ENCODE measurements at regions not wholly inside any gene's neighbourhood (a gene's known extent, or its start where the extent isn't known, plus 50 kb on each side); places are given as distances from the start of the nearest gene placed in this dataset.
"Not testable (repeated sequence)": the region's sequence is repeated elsewhere in the genome, so short reads cannot be mapped to it uniquely, and the experiment has no call there.

- no peak for DNase-seq
These were observed 139.6 kb downstream of the LARP7 start for GRCh38 chr4:112776535-112776934.

DNA sequence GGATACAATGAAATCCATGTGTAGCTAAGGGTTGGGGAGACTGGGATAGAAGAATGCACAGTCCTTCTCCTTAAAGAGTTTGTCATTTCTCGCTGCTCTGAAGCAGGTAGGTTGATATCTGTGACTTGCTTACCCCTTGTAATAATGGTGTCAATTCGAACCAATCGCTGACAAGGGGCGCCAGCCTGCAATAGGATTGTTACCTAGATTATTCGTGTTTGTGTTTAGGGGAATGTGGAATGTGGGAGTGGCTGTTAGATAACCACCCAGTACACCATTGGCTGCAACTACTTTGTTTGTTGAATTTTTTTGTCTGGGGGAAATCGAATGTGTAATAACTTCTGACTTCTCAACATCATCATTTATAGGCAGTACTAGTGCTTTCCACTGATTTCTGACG lies 141.6 kb downstream of the LARP7 start:
- DNase-seq, result no peak

- DNase-seq, result no peak
These were observed 156.1 kb downstream of the LARP7 start for GRCh38 chr4:112793033-112793432.

DNA sequence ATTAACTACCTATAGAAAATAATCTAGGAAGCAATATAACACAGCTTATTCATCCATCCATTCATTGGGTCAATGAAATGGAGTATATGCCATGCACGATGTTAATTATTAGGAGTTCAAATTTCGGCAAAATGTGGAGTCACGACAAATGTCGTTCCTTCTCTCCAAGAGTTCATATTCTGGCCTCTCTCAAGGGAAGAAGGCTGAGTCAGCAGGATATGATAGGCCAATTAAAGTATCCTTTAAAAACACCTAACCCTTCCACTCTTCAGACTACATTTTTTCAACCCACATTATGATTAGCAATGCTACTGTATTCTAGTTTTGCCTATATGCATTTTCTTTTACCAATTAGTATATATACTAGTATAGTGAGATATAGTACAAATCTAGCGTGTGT lies 163.1 kb downstream of the LARP7 start:
- DNase-seq, result no peak

DNA sequence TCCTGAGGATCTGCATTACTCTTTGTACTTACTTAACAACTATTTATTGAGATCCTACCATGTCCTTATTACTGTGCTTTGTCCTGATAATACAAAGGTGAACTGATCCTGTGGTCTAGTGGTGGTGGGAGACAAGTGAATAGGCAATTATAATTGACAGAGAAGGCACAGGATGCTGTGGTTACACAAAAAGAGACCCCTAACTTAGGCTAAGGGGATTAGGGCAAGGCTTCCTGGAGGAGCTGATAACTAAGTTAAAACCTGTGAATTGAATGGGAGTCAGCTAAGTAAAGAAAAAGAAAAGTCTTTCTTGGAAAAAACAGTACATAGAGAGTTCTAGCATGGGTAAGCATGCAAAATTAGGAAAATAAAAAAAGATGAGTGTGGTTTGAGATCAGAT lies 164.4 kb downstream of the LARP7 start:
- DNase-seq, result no peak

- peak; percentile 2 for DNase-seq
These were observed 165.8 kb downstream of the LARP7 start for GRCh38 chr4:112802780-112803179.

GRCh38 chr4:112807083-112807482 lies 170.1 kb downstream of the LARP7 start:
- no peak for DNase-seq

DNA sequence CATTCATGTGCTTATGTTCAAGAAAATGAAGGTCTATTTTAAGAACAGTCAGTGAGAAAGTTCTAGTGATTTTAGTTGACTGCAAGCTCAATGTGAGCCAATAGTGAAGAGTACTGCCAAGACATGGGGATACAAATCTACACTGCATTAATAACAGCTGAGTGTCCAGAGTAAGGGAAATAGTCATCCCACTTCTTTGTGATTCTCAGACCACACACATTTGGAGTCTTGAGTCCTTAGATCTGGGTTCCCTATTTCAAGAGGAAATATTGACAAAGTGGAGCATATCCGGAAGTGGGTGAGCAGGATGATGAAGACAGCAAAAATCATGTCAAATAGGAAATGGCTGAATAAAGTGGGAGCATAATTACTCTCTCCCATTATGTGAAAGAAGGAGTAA lies 171.1 kb downstream of the LARP7 start:
- peak; percentile 1 for DNase-seq

DNA sequence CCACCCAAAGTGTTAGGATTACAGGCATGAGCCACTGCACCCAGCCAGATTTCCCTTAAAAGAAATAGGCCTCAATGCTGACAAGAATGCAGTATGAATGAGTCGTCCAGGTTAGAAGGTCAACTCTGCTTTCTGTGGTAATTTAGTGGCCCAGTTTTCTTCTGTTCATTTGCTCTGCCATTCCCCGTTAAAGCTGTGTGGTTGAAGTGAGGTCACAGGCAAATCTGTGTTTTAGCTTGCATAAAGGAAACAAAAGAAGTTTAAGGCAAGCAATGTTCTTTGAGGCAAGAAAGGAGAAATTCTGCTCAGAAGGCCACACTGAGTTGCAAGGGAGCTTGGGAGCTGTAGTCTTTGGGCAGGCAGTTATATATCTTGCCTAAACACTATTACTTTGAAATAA lies 176.8 kb downstream of the LARP7 start:
- DNase-seq, result peak; percentile 1

GRCh38 chr4:112817933-112818593 lies 181.1 kb downstream of the LARP7 start:
- peak; percentile 86 for DNase-seq

DNA sequence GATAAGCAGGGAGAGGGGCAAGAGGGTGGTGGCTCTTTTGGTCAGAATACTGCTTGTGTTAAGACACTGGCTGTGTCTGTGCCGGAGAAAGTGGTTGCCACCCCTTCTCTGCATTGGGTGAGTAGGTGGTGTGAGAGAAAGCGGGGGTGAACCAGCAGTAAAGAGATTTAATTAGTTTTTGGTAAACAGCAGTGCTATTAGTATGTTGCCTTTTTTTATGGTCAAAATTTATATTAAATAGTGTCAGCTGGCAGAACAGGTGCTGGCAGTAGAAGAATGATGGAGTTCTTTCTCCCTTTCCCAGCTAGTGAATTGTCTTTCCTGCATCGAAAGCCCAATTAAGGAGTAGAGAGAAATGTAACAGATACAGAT lies 181.6 kb downstream of the LARP7 start:
- peak; percentile 68 for DNase-seq

- peak; percentile 64 for DNase-seq
These were observed 182.8 kb downstream of the LARP7 start for GRCh38 chr4:112819729-112820128.

DNA sequence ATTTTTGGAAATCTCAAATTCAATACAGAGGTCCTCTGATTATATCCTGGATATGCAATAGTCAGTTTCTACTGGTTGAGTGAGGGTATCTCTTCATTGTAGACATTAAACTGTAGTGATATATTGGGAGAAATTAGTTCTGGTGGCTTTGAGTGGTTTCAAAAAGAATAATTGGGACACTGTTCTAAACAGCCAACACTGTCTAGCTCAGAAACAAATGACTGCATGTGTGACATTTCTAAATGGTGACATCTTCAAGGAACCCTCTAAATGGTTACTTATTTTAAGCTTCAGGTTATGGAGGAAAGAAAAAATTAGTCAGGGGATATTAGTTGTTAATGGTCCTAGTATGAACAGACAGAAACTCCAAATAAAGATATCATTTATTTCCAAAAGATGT lies 186.2 kb downstream of the LARP7 start:
- no peak for DNase-seq

- peak; percentile 73 for DNase-seq
These were observed 186.7 kb downstream of the LARP7 start for GRCh38 chr4:112823606-112824005.

DNA sequence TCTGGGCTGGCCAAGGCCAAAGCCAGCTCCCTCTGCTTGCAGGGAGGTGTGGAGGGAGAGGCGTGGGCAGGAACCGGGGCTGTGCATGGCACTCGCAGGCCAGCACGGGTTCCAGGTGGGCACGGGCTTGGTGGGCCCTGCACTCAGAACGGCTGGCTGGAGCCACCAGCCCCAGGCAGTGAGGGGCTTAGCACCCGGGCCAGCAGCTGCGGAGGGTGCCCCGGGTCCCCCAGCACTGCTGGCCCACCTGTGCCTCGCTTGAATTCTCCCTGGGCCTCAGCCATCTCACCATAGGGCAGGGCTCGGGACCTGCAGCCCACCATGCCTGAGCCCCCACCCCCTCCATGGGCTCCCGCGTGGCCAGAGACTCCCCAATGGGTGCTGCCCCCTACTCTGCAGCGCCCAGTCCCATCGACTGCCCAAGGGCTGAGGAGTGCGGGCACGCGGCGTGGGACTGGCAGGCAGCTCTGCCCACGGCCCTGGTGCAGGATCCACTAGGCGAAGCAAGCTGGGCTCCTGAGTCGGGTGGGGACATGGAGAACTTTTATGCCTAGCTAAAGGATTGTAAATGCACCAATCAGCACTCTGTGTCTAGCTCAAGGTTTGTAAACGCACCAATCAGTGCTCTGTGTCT lies 193.9 kb downstream of the LARP7 start:
- DNase-seq, result no peak

DNA sequence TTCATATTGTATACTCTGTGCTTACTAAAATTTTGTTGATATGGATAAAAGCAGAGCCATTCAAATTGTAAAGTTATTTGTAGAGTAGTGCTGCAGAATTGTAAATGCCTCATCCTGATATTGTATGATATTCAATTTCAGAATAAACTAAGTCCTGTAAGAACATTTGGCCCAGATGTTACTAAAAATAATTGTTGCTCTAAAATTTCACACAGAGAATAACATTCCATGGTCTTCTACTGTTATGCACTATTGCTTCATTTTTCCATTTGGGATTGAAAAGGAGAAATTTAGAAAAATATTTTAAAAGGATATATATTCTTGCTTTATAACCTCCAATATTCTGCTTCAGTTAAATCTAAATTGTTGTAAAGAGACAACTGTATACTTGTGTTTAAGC lies 195.6 kb downstream of the LARP7 start:
- no peak for DNase-seq

- DNase-seq, result no peak
These were observed 200.0 kb downstream of the LARP7 start for GRCh38 chr4:112836895-112837294.

DNA sequence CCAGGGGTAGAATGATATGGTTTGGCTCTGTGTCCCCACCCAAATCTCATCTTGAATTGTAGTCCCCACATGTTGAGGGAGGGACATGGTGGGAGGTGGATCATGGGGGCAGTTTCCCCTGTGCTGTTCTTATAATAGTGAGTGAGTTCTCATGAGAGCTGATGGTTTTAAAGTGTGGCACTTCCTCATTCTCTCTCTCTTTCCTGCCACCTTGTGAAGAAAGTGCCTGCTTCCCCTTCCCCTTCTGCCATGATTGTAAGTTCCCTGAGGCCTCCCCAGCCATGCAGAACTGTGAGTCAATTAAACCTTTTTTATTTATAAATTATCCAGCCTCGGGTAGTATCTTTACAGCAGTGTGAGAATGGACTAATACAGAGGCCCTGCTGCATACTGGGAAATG lies 201.1 kb downstream of the LARP7 start:
- not testable (repeated sequence) for DNase-seq

DNA sequence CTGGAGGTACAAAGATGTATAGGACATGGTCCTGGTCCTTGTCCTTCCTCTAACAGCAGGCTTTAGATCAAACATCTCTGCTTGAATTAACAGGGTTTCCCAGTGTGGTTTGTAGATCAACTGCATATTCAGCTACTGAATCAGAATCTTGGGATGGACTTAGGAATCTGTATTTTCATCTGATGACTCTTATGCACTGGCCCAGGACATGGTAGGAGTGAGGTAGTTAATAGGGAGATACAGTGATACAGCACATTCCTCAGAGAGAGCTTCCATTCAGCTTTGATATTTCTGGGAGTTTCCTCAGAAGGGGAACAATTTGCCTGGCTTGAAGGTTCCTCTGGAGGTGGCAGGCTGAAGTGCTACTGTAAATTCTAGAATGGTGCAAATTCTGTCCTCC lies 203.1 kb downstream of the LARP7 start:
- no peak for DNase-seq

- DNase-seq, result no peak
These were observed 203.7 kb downstream of the LARP7 start for GRCh38 chr4:112840619-112841018.

GRCh38 chr4:112842513-112842912 lies 205.6 kb downstream of the LARP7 start:
- no peak for DNase-seq

DNA sequence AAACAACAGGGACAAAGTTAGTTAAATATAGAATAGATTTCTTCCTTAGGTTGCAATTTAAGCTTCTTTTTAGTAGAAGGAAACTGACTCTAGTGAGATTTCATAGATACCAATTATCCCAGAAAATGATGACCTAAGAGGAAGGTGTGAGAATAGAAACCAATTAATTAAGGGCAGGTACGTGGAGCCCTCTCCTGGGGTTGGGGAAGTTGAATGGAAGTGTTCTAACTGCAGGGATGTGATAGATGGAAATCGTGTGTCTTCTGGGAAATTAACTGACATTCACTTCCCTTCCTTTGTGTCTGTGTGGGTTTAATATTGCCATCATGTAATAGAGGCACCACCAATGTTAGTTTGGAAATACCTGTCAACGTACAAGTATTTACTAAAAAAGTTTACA lies 204.1 kb upstream of the ANK2 start:
- peak; percentile 17 for DNase-seq

- no peak for DNase-seq
These were observed 202.4 kb upstream of the ANK2 start for GRCh38 chr4:112847045-112847444.

- peak; percentile 55 for DNase-seq
These were observed 201.7 kb upstream of the ANK2 start for GRCh38 chr4:112847781-112848180.

GRCh38 chr4:112848911-112849310 lies 200.5 kb upstream of the ANK2 start:
- no peak for DNase-seq

Data from NCI-H69 (cell line).